IMR-90 (cell line): ENCODE measurements at regions not wholly inside any gene's neighbourhood (a gene's known extent, or its start where the extent isn't known, plus 50 kb on each side); places are given as distances from the start of the nearest gene placed in this dataset.

Experiments used
- ATAC-seq: fragments of 200-7000 bp; cut with Tn5 transposase; 2 replicates; pipeline ENCODE4 v1.9.1; 2020; ENCODE audit warnings: low read depth, mild to moderate bottlenecking, moderate library complexity
- BruUV-seq: library from RNA; stranded (reverse); fragments of 400-500 nt; replicated peaks from 2 replicates; lab custom pipeline; 2021; lab: Mats Ljungman, UMichigan
- CTCF ChIA-PET: fragments of 300-600 bp; formaldehyde crosslinking; extraction: SDS; loops from one replicate; lab custom pipeline; 2021; ENCODE audit warnings: antibody characterized with exemption; lab: Yijun Ruan, JAX
- POLR2A ChIA-PET: fragments of 300-600 bp; sonication (Branson Sonifier 250); formaldehyde crosslinking; loops from one replicate; lab custom pipeline; 2022; ENCODE audit warnings: antibody characterized with exemption; ENCODE audit not compliant: unreplicated experiment; lab: Charles Lee
- DNase-seq: peaks from one replicate; pipeline ENCODE4 v3.0.0; 2013
- H2AFZ ChIP-seq: replicated peaks from 2 replicates; pipeline ENCODE3; 2013; ENCODE audit warnings: low read length, mild to moderate bottlenecking; ENCODE audit not compliant: poor library complexity
- H2AK5ac ChIP-seq: 2 replicates; pipeline ENCODE4 v1.6.1; 2013; ENCODE audit warnings: low read depth, low read length, inconsistent platforms
- H2AK9ac ChIP-seq: replicated peaks from 2 replicates; pipeline ENCODE3; 2013; ENCODE audit warnings: mild to moderate bottlenecking, low read depth, low read length, moderate library complexity; ENCODE audit not compliant: poor library complexity
- H2BK120ac ChIP-seq: 2 replicates; pipeline ENCODE4 v1.6.1; 2013; ENCODE audit warnings: low read depth, low read length, inconsistent platforms
- H2BK15ac ChIP-seq: 3 replicates; pipeline ENCODE4 v1.6.1; 2013; ENCODE audit warnings: low read depth, low read length, inconsistent platforms
- H2BK20ac ChIP-seq: 2 replicates; pipeline ENCODE4 v1.6.1; 2013; ENCODE audit warnings: low read depth, mild to moderate bottlenecking, inconsistent platforms, low read length, moderate library complexity
- H2BK5ac ChIP-seq: 2 replicates; pipeline ENCODE4 v1.6.1; 2013; ENCODE audit warnings: mild to moderate bottlenecking, low read depth, low read length, inconsistent platforms; ENCODE audit not compliant: poor library complexity, severe bottlenecking
- H3K14ac ChIP-seq: replicated peaks from 2 replicates; pipeline ENCODE4 v1.6.1; 2013; ENCODE audit warnings: low read depth, low read length, inconsistent platforms
- H3K18ac ChIP-seq: 2 replicates; pipeline ENCODE4 v1.6.1; 2013; ENCODE audit warnings: low read depth, low read length, control low read depth
- H3K23ac ChIP-seq: 2 replicates; pipeline ENCODE4 v1.6.1; 2013; ENCODE audit warnings: low read depth, low read length, inconsistent platforms
- H3K27ac ChIP-seq: 2 replicates; pipeline ENCODE4 v1.5.1; 2013; ENCODE audit warnings: mild to moderate bottlenecking, control low read depth, low read length; ENCODE audit not compliant: insufficient read depth
- H3K27me3 ChIP-seq: 2 replicates; pipeline ENCODE4 v1.6.1; 2013; ENCODE audit warnings: low read length; ENCODE audit not compliant: control insufficient read depth, insufficient read depth
- H3K36me3 ChIP-seq: 2 replicates; pipeline ENCODE4 v1.6.1; 2013; ENCODE audit warnings: low read length, mixed read lengths; ENCODE audit not compliant: control insufficient read depth, insufficient read depth
- H3K4ac ChIP-seq: 2 replicates; pipeline ENCODE4 v1.6.1; 2013; ENCODE audit warnings: low read depth, low read length, inconsistent platforms
- H3K4me1 ChIP-seq: 2 replicates; pipeline ENCODE4 v1.6.1; 2013; ENCODE audit warnings: low read length, mixed read lengths; ENCODE audit not compliant: control insufficient read depth, insufficient read depth
- H3K4me2 ChIP-seq: 2 replicates; pipeline ENCODE4 v1.6.1; 2013; ENCODE audit warnings: low read depth, mild to moderate bottlenecking, control low read depth, low read length, moderate library complexity
- H3K4me3 ChIP-seq: 2 replicates; pipeline ENCODE4 v1.5.1; 2013; ENCODE audit warnings: low read depth, mild to moderate bottlenecking, control low read depth, low read length, moderate library complexity; ENCODE audit not compliant: insufficient read depth
- H3K56ac ChIP-seq: 2 replicates; pipeline ENCODE4 v1.6.1; 2013; ENCODE audit warnings: low read length, inconsistent platforms; ENCODE audit not compliant: insufficient read depth; ENCODE audit errors: extremely low read depth
- H3K79me1 ChIP-seq, 2 experiments: 2 replicates each; pipeline ENCODE4 v1.6.1; 2013; ENCODE audit warnings: low read length in 2 of 2, inconsistent platforms in 1 of 2, low read depth in 1 of 2
- H3K9ac ChIP-seq: 2 replicates; pipeline ENCODE4 v1.6.1; 2013; ENCODE audit warnings: low read depth, low read length, control low read depth
- H3K9me1 ChIP-seq: 2 replicates; pipeline ENCODE4 v1.6.1; 2013; ENCODE audit warnings: low read length, inconsistent platforms; ENCODE audit not compliant: insufficient read depth
- H3K9me3 ChIP-seq: 2 replicates; pipeline ENCODE4 v1.6.1; 2013; ENCODE audit warnings: low read length; ENCODE audit not compliant: control insufficient read depth, insufficient read depth
- H4K20me1 ChIP-seq: 2 replicates; pipeline ENCODE4 v1.6.1; 2013; ENCODE audit warnings: low read length, inconsistent platforms; ENCODE audit not compliant: insufficient read depth
- H4K5ac ChIP-seq: 2 replicates; pipeline ENCODE4 v1.6.1; 2013; ENCODE audit warnings: mild to moderate bottlenecking, low read depth, low read length, control low read depth
- H4K8ac ChIP-seq, 2 experiments: 2 replicates each; pipeline ENCODE4 v1.6.1; 2013; ENCODE audit warnings: low read depth in 2 of 2, low read length in 2 of 2, control low read depth in 1 of 2, inconsistent platforms in 1 of 2
- H4K91ac ChIP-seq: 2 replicates; pipeline ENCODE4 v1.6.1; 2013; ENCODE audit warnings: low read depth, low read length, inconsistent platforms; ENCODE audit not compliant: insufficient read depth
- CHD1 ChIP-seq: IDR thresholded peaks from 2 replicates; pipeline ENCODE4 v1.6.1; 2012; ENCODE audit warnings: low read depth, low read length, improper control_type of control experiment
- WGBS, 2 experiments: methylation state at CpG; one replicate each; pipeline versions ENCODE4 v1.1.5 to v1.1.7; 2013; ENCODE audit warnings: missing lambda C conversion rate in 2 of 2; ENCODE audit not compliant: insufficient read length in 1 of 2; ENCODE audit errors: extremely low coverage in 2 of 2; 5-methylcytosine and 5-hydroxymethylcytosine counted together
- dilution Hi-C: fragments of 300-500 bp; cut with HindIII; formaldehyde crosslinking; loops from one replicate; pipeline ENCODE4 v1.14.3; 2018; ENCODE audit warnings: low sequenced_read_pairs; ENCODE audit not compliant: unreplicated experiment
- in situ Hi-C: fragments of 300-500 bp; cut with MboI; formaldehyde crosslinking; loops from 3 replicates; pipeline ENCODE4 v1.14.3; 2019; ENCODE audit warnings: low sequenced_read_pairs, inconsistent platforms, mixed read lengths
- intact Hi-C: fragments of 100-400 bp; cut with micrococcal nuclease; formaldehyde crosslinking; loops from 2 replicates; pipeline ENCODE4 v1.10.0; 2022

- Histone ChIP-seq H3K14ac (no peak overlapping the region), H2BK20ac (no peak overlapping the region), H4K91ac (no peak overlapping the region), H3K79me1 (no peaks in the 10 kb centered on the region), H3K4me1 (peaks cover 2% of the 10 kb centered on the region; the same call in 1 of the 2 replicates), H3K36me3 (no peaks in the 10 kb centered on the region), H2AK5ac (no peak overlapping the region), H4K8ac (no peak overlapping the region), H3K27me3 (no peaks in the 10 kb centered on the region), H2BK5ac (no peak overlapping the region), H3K23ac (no peak overlapping the region), H2BK15ac (no peak overlapping the region), H3K4ac (no peak overlapping the region), H3K9me3 (no peaks in the 10 kb centered on the region), H2AFZ (no peak overlapping the region), H3K4me3 (no peak overlapping the region), H3K9ac (no peak overlapping the region), H4K20me1 (no peaks in the 10 kb centered on the region), H3K9me1 (no peaks in the 10 kb centered on the region), H3K27ac (no peak overlapping the region), H2AK9ac (no peak overlapping the region), H2BK120ac (no peak overlapping the region), H3K4me2 (no peak overlapping the region), H3K18ac (no peak overlapping the region), H3K56ac (no peak overlapping the region), H4K5ac (no peak overlapping the region)
- POLR2A ChIA-PET = no interaction called here
- CTCF ChIA-PET = no interaction called here
- dilution Hi-C loops = no loop called here
- WGBS, 2 experiments = no CpG with 5 or more reads among the region's 2 CpGs
- intact Hi-C loops = no loop called here
- DNase-seq = no peak
- TF ChIP-seq CHD1 = no peak
- ATAC-seq = no peak
- no TSS peak for BruUV-seq
- in situ Hi-C loops = no loop called here
These were observed 60.1 kb upstream of the STK32A start for GRCh38 chr5:147174671-147175265.
